CD14-positive monocyte (primary cell): ENCODE measurements at regions not wholly inside any gene's neighbourhood (a gene's known extent, or its start where the extent isn't known, plus 50 kb on each side); places are given as distances from the start of the nearest gene placed in this dataset.

Experiments
- DNase-seq, 3 donors: peaks; one replicate each; pipeline ENCODE4 v3.0.0-alpha.2; 2011 to 2022
- H2AFZ ChIP-seq: 2 replicates; pipeline ENCODE4 v1.6.0; 2012; ENCODE audit warnings: mild to moderate bottlenecking, low read depth, low read length, inconsistent platforms; ENCODE audit not compliant: insufficient read depth, poor library complexity, severe bottlenecking
- H3K27ac ChIP-seq, 2 donors: 1 replicate in 1 of 2; 2 replicates in 1 of 2; pipeline ENCODE4 v1.5.1; 2012 to 2013; ENCODE audit warnings: low read length in 2 of 2, control low read depth in 1 of 2, inconsistent platforms in 1 of 2, low read depth in 1 of 2, mild to moderate bottlenecking in 1 of 2
- H3K27me3 ChIP-seq, 2 donors: one replicate each; pipeline versions ENCODE4 v1.6.0 to v1.6.1; 2011 to 2013; ENCODE audit warnings: low read length in 2 of 2; ENCODE audit not compliant: control insufficient read depth in 2 of 2, insufficient read depth in 2 of 2
- H3K36me3 ChIP-seq, 2 donors: replicated peaks in 1 of 2; 1 replicate in 1 of 2; 2 replicates in 1 of 2; pipeline versions ENCODE4 v1.5.1 to v1.6.1; 2012 to 2013; ENCODE audit warnings: low read length in 2 of 2, control low read depth in 1 of 2, inconsistent platforms in 1 of 2, mild to moderate bottlenecking in 1 of 2; ENCODE audit not compliant: insufficient read depth in 2 of 2, control insufficient read depth in 1 of 2
- H3K4me1 ChIP-seq, 2 donors: 1 replicate in 1 of 2; 2 replicates in 1 of 2; pipeline versions ENCODE4 v1.5.1 to v1.6.1; 2012 to 2013; ENCODE audit warnings: low read length in 2 of 2, control low read depth in 1 of 2, inconsistent platforms in 1 of 2, mild to moderate bottlenecking in 1 of 2, moderate library complexity in 1 of 2; ENCODE audit not compliant: insufficient read depth in 2 of 2, control insufficient read depth in 1 of 2
- H3K4me2 ChIP-seq: replicated peaks from 2 replicates; pipeline ENCODE3; 2012; ENCODE audit warnings: low read length, moderate library complexity, mild to moderate bottlenecking; ENCODE audit not compliant: poor library complexity, severe bottlenecking; ENCODE audit errors: extremely low read depth
- H3K4me3 ChIP-seq, 3 experiments: fragments of 200-600 bp in 1 of 3; sonication (generic) in 1 of 3; replicated peaks in 1 of 3; 1 replicate in 2 of 3; 2 replicates in 1 of 3; pipeline ENCODE4 v1.5.1; 2011 to 2013; ENCODE audit warnings: low read length in 3 of 3, mild to moderate bottlenecking in 3 of 3, control low read depth in 2 of 3, low read depth in 2 of 3, inconsistent platforms in 1 of 3, moderate library complexity in 1 of 3
- H3K79me2 ChIP-seq: 2 replicates; pipeline ENCODE4 v1.6.0; 2012; ENCODE audit warnings: mild to moderate bottlenecking, control low read depth, inconsistent platforms, low read length, moderate library complexity; ENCODE audit not compliant: insufficient read depth
- H3K9ac ChIP-seq: 2 replicates; pipeline ENCODE4 v1.6.0; 2017; ENCODE audit warnings: low read length, mild to moderate bottlenecking; ENCODE audit not compliant: insufficient read depth, poor library complexity, severe bottlenecking
- H3K9me3 ChIP-seq, 2 donors: replicated peaks in 1 of 2; 1 replicate in 1 of 2; 2 replicates in 1 of 2; pipeline versions ENCODE4 v1.5.1 to v1.6.1; 2012 to 2013; ENCODE audit warnings: low read length in 2 of 2, control low read depth in 1 of 2; ENCODE audit not compliant: control insufficient read depth in 1 of 2, insufficient read depth in 1 of 2
- H4K20me1 ChIP-seq: 2 replicates; pipeline ENCODE4 v1.6.0; 2012; ENCODE audit warnings: mild to moderate bottlenecking, low read length, control low read depth, moderate library complexity; ENCODE audit not compliant: insufficient read depth
- H3K27ac Mint-ChIP-seq, 7 donors: one replicate each; pipeline ENCODE4 v1.8.0; 2020; ENCODE audit warnings: mild to moderate bottlenecking in 7 of 7, mixed read lengths in 7 of 7, moderate library complexity in 6 of 7, inconsistent platforms in 2 of 7
- H3K27me3 Mint-ChIP-seq, 3 donors: one replicate each; pipeline ENCODE4 v1.8.0; 2021 to 2022; ENCODE audit warnings: low read depth in 3 of 3, mild to moderate bottlenecking in 3 of 3, mixed read lengths in 3 of 3, moderate library complexity in 3 of 3, inconsistent platforms in 1 of 3
- H3K36me3 Mint-ChIP-seq, 2 donors: one replicate each; pipeline ENCODE4 v1.8.0; 2020; ENCODE audit warnings: mixed read lengths in 2 of 2, inconsistent platforms in 1 of 2, mild to moderate bottlenecking in 1 of 2
- H3K4me1 Mint-ChIP-seq: one replicate; pipeline ENCODE4 v1.8.0; 2020; ENCODE audit warnings: mild to moderate bottlenecking, mixed read lengths
- H3K4me3 Mint-ChIP-seq, 2 donors: one replicate each; pipeline ENCODE4 v1.8.0; 2020; ENCODE audit warnings: mild to moderate bottlenecking in 2 of 2, mixed read lengths in 2 of 2, moderate library complexity in 1 of 2
- H3K9me3 Mint-ChIP-seq, 7 donors: one replicate each; pipeline ENCODE4 v1.8.0; 2020 to 2022; ENCODE audit warnings: mixed read lengths in 7 of 7, mild to moderate bottlenecking in 6 of 7, moderate library complexity in 6 of 7, inconsistent platforms in 2 of 7
- WGBS: methylation state at CpG from one replicate; pipeline ENCODE4 v1.1.5; 2013; ENCODE audit warnings: missing lambda C conversion rate; ENCODE audit not compliant: insufficient coverage; 5-methylcytosine and 5-hydroxymethylcytosine counted together
- intact Hi-C, 2 donors: fragments of 100-400 bp; cut with micrococcal nuclease; formaldehyde crosslinking; loops; one replicate each; pipeline versions ENCODE4 v1.15.0 to v1.15.1; 2023
- TF ChIP-seq, protein P1 (sequence below): fragments of 200-600 bp; IDR thresholded peaks from one replicate; pipeline ENCODE4 v1.8.0; 2022; ENCODE audit warnings: antibody characterized with exemption, mild to moderate bottlenecking

DNA sequence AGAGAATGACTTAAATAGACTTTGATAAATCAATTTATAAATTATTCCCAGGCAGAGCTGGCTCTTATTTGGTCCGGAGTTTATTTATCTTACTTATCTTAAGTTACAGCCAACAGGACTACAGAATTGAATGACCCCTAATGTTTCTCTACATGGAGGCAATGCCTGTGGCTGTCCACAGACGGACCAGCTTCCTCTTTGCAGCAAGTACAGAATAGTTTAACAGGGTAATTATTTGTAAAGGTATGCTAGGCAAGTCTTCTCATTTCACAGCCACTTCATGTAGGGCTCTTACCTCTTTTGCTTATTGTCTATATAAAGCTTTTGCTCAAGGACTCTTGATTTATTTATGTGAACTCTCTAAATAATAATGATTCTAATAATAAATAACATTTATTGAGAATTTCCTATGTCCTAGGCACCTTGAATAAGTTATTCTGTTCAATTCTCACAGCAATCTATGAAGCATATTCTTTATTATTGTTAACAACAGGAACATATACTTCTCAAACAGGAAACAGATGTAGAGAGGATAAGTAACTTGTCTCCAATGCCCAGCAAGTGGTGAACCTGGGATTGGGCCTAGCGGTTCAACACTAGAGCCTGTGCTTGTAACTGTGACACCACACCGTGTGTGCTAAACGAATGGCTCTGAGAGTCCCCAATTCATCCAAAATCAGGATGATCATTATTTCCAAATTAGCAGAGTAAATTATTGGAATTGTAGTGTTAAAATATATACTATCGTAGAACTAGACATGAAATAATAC is 58.8 kb upstream of the NXPH2 start:
- H3K27ac ChIP-seq = no peak overlapping the region
- no peaks in the 10 kb centered on the region for H3K9me3 ChIP-seq
- no peaks in the 10 kb centered on the region for H3K4me1 ChIP-seq
- H4K20me1 ChIP-seq = no peaks in the 10 kb centered on the region
- WGBS = 14% methylated on average over 2 of the region's 6 CpGs
- DNase-seq = no peak
- H3K9ac ChIP-seq = no peak overlapping the region
- Mint-ChIP-seq H3K4me3 (no peak overlapping the region), H3K27ac (no peak overlapping the region), H3K27me3 (no peaks in the 10 kb centered on the region), H3K36me3 (no peaks in the 10 kb centered on the region), H3K4me1 (no peaks in the 10 kb centered on the region), H3K9me3 (peaks cover 0 to 2% (median 0%) of the 10 kb centered on the region in 7 donors)
- H3K27me3 ChIP-seq = no peaks in the 10 kb centered on the region
- no peaks in the 10 kb centered on the region for H3K36me3 ChIP-seq
- H3K79me2 ChIP-seq = no peaks in the 10 kb centered on the region
- TF ChIP-seq, protein P1, sequence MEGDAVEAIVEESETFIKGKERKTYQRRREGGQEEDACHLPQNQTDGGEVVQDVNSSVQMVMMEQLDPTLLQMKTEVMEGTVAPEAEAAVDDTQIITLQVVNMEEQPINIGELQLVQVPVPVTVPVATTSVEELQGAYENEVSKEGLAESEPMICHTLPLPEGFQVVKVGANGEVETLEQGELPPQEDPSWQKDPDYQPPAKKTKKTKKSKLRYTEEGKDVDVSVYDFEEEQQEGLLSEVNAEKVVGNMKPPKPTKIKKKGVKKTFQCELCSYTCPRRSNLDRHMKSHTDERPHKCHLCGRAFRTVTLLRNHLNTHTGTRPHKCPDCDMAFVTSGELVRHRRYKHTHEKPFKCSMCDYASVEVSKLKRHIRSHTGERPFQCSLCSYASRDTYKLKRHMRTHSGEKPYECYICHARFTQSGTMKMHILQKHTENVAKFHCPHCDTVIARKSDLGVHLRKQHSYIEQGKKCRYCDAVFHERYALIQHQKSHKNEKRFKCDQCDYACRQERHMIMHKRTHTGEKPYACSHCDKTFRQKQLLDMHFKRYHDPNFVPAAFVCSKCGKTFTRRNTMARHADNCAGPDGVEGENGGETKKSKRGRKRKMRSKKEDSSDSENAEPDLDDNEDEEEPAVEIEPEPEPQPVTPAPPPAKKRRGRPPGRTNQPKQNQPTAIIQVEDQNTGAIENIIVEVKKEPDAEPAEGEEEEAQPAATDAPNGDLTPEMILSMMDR = no peak
- intact Hi-C loops = no loop called here
- no peak overlapping the region for H3K4me3 ChIP-seq
- no peak overlapping the region for H2AFZ ChIP-seq
- no peak overlapping the region for H3K4me2 ChIP-seq

- no peaks in the 10 kb centered on the region for H3K27me3 ChIP-seq
- H4K20me1 ChIP-seq = no peaks in the 10 kb centered on the region
- H3K27me3 Mint-ChIP-seq = peaks cover 0 to 1% (median 0%) of the 10 kb centered on the region in 3 donors
- H2AFZ ChIP-seq = no peak overlapping the region
- TF ChIP-seq, protein P1 = no peak
- H3K4me2 ChIP-seq = no peak overlapping the region
- H3K4me3 ChIP-seq = no peak overlapping the region
- no CpG with 5 or more reads among the region's 1 CpG for WGBS
- H3K4me3 Mint-ChIP-seq = no peak overlapping the region
- no peaks in the 10 kb centered on the region for H3K36me3 Mint-ChIP-seq
- no peak overlapping the region for H3K27ac Mint-ChIP-seq
- no peaks in the 10 kb centered on the region for H3K9me3 Mint-ChIP-seq
- H3K79me2 ChIP-seq = no peaks in the 10 kb centered on the region
- intact Hi-C loops = no loop called here
- peaks cover 7% of the 10 kb centered on the region in 2 donors for H3K4me1 ChIP-seq
- no peaks in the 10 kb centered on the region for H3K36me3 ChIP-seq
- no peak overlapping the region for H3K27ac ChIP-seq
- H3K9me3 ChIP-seq = no peaks in the 10 kb centered on the region
- no peak for DNase-seq
- H3K4me1 Mint-ChIP-seq = peaks cover 7% of the 10 kb centered on the region
- no peak overlapping the region for H3K9ac ChIP-seq
Observed at GRCh38 chr2:138831691-138832090, 51.5 kb upstream of the NXPH2 start.
